HEK293 (cell line): ENCODE measurements at regions not wholly inside any gene's neighbourhood (a gene's known extent, or its start where the extent isn't known, plus 50 kb on each side); places are given as distances from the start of the nearest gene placed in this dataset.

ENCODE experiments used
- CTCF ChIA-PET: fragments of 350-600 bp; formaldehyde crosslinking; extraction: SDS; loops from one replicate; lab custom pipeline; 2021; ENCODE audit warnings: antibody characterized with exemption; lab: Yijun Ruan, JAX
- POLR2A ChIA-PET: fragments of 300-600 bp; formaldehyde crosslinking; extraction: SDS; loops from one replicate; lab custom pipeline; 2020; ENCODE audit warnings: antibody characterized with exemption, inconsistent platforms; lab: Yijun Ruan, JAX
- H3K27ac ChIP-seq: fragments of 200-500 bp; sonication (Bioruptor generic); 2 replicates; pipeline ENCODE4 v1.5.1; 2014; ENCODE audit warnings: low read depth, low read length, control low read depth, inconsistent platforms; ENCODE audit errors: extremely low read depth
- H3K36me3 ChIP-seq, 2 experiments: fragments of 200-500 bp in 1 of 2; sonication (Bioruptor generic) in 1 of 2; 1 replicate in 1 of 2; 2 replicates in 1 of 2; pipeline ENCODE4 v1.5.1; 2014 to 2017; ENCODE audit warnings: inconsistent platforms in 2 of 2, low read length in 2 of 2; ENCODE audit not compliant: control insufficient read depth in 2 of 2, insufficient read depth in 1 of 2
- H3K4me1 ChIP-seq: fragments of 200-500 bp; sonication (Bioruptor generic); 2 replicates; pipeline ENCODE4 v1.5.1; 2014; ENCODE audit warnings: mild to moderate bottlenecking, low read length, inconsistent platforms; ENCODE audit not compliant: control insufficient read depth, insufficient read depth
- H3K4me3 ChIP-seq: 2 replicates; pipeline ENCODE4 v1.5.1; 2011; ENCODE audit warnings: low read depth, mild to moderate bottlenecking, control low read depth, low read length, moderate library complexity
- H3K9me3 ChIP-seq: fragments of 200-500 bp; sonication (Bioruptor generic); 2 replicates; pipeline ENCODE4 v1.5.1; 2014; ENCODE audit warnings: low read depth, low read length, inconsistent platforms; ENCODE audit not compliant: control insufficient read depth, insufficient read depth
- GLI2 ChIP-seq: fragments of 450-650 bp; formaldehyde crosslinking; IDR thresholded peaks from 2 replicates; pipeline ENCODE4; 2017; ENCODE audit warnings: missing biosample characterization, missing genetic modification characterization, low read depth, borderline replicate concordance
- HOXD13 ChIP-seq: sonication (generic); formaldehyde crosslinking; IDR thresholded peaks from 2 replicates; pipeline ENCODE4 v1.8.0; 2022; ENCODE audit warnings: missing genetic modification reagents, borderline replicate concordance
- INSM2 ChIP-seq: fragments of 450-650 bp; formaldehyde crosslinking; IDR thresholded peaks from 2 replicates; pipeline ENCODE4 v1.5.1; 2016; ENCODE audit warnings: missing biosample characterization, missing genetic modification characterization
- KLF7 ChIP-seq: fragments of 450-650 bp; formaldehyde crosslinking; IDR thresholded peaks from 2 replicates; pipeline ENCODE4 v1.5.1; 2016; ENCODE audit warnings: missing biosample characterization, missing genetic modification characterization, borderline replicate concordance
- REPIN1 ChIP-seq: fragments of 450-650 bp; formaldehyde crosslinking; IDR thresholded peaks from 2 replicates; pipeline ENCODE4 v1.5.1; 2017; ENCODE audit warnings: missing biosample characterization, missing genetic modification characterization, low read depth
- REST ChIP-seq: fragments of 450-650 bp; formaldehyde crosslinking; IDR thresholded peaks from 2 replicates; pipeline ENCODE4 v1.5.1; 2016; ENCODE audit warnings: missing biosample characterization, missing genetic modification characterization
- SCRT1 ChIP-seq: fragments of 450-650 bp; formaldehyde crosslinking; IDR thresholded peaks from 2 replicates; pipeline ENCODE4 v1.5.1; 2016; ENCODE audit warnings: missing biosample characterization, missing genetic modification characterization, borderline replicate concordance
- TRIM28 ChIP-seq: IDR thresholded peaks from 2 replicates; pipeline ENCODE4 v1.6.1; 2011; ENCODE audit warnings: low read length, control low read depth, borderline replicate concordance
- WT1 ChIP-seq: fragments of 450-650 bp; formaldehyde crosslinking; IDR thresholded peaks from 2 replicates; pipeline ENCODE4 v1.5.1; 2016; ENCODE audit warnings: missing biosample characterization, missing genetic modification characterization
- ZBTB26 ChIP-seq: fragments of 450-650 bp; formaldehyde crosslinking; optimal IDR thresholded peaks from 2 replicates; pipeline ENCODE3; 2016; ENCODE audit warnings: missing biosample characterization, mild to moderate bottlenecking, missing genetic modification characterization
- ZNF132 ChIP-seq: fragments of 450-650 bp; formaldehyde crosslinking; IDR thresholded peaks from 2 replicates; pipeline ENCODE4 v1.5.1; 2017; ENCODE audit warnings: missing biosample characterization, missing genetic modification characterization, borderline replicate concordance
- ZNF146 ChIP-seq: fragments of 450-650 bp; formaldehyde crosslinking; IDR thresholded peaks from 2 replicates; pipeline ENCODE4 v1.5.1; 2016; ENCODE audit warnings: missing biosample characterization, missing genetic modification characterization
- ZNF157 ChIP-seq: fragments of 450-650 bp; formaldehyde crosslinking; IDR thresholded peaks from 2 replicates; pipeline ENCODE4 v1.5.1; 2016; ENCODE audit warnings: missing biosample characterization, missing genetic modification characterization
- ZNF211 ChIP-seq: fragments of 450-650 bp; formaldehyde crosslinking; IDR thresholded peaks from 2 replicates; pipeline ENCODE4 v1.5.1; 2016; ENCODE audit warnings: low read depth, missing biosample characterization, missing genetic modification characterization
- ZNF24 ChIP-seq: fragments of 450-650 bp; formaldehyde crosslinking; IDR thresholded peaks from 2 replicates; pipeline ENCODE4 v1.5.1; 2016; ENCODE audit warnings: missing biosample characterization, missing genetic modification characterization
- ZNF324 ChIP-seq: fragments of 450-650 bp; formaldehyde crosslinking; IDR thresholded peaks from 2 replicates; pipeline ENCODE4 v1.5.1; 2016; ENCODE audit warnings: missing biosample characterization, missing genetic modification characterization
- ZNF354C ChIP-seq: fragments of 450-650 bp; formaldehyde crosslinking; IDR thresholded peaks from 2 replicates; pipeline ENCODE4 v1.5.1; 2016; ENCODE audit warnings: missing biosample characterization, missing genetic modification characterization, low read depth, borderline replicate concordance
- ZNF366 ChIP-seq: fragments of 450-650 bp; formaldehyde crosslinking; conservative IDR thresholded peaks from 2 replicates; pipeline ENCODE4 v1.5.1; 2016; ENCODE audit warnings: missing biosample characterization, missing genetic modification characterization
- ZNF530 ChIP-seq: fragments of 450-650 bp; formaldehyde crosslinking; IDR thresholded peaks from 2 replicates; pipeline ENCODE4 v1.5.1; 2016; ENCODE audit warnings: low read depth, missing biosample characterization, missing genetic modification characterization
- ZNF560 ChIP-seq: fragments of 450-650 bp; formaldehyde crosslinking; IDR thresholded peaks from 2 replicates; pipeline ENCODE4 v1.5.1; 2017; ENCODE audit warnings: missing biosample characterization, missing genetic modification characterization, borderline replicate concordance
- ZNF610 ChIP-seq: fragments of 450-650 bp; formaldehyde crosslinking; IDR thresholded peaks from 2 replicates; pipeline ENCODE4 v1.5.1; 2016; ENCODE audit warnings: missing biosample characterization, missing genetic modification characterization, borderline replicate concordance
- ZNF624 ChIP-seq: fragments of 450-650 bp; formaldehyde crosslinking; IDR thresholded peaks from 2 replicates; pipeline ENCODE4 v1.5.1; 2017; ENCODE audit warnings: missing biosample characterization, missing genetic modification characterization
- ZNF658 ChIP-seq: fragments of 450-650 bp; formaldehyde crosslinking; IDR thresholded peaks from 2 replicates; pipeline ENCODE4; 2016; ENCODE audit warnings: missing biosample characterization, missing genetic modification characterization
- ZNF777 ChIP-seq: fragments of 450-650 bp; formaldehyde crosslinking; IDR thresholded peaks from 2 replicates; pipeline ENCODE4 v1.5.1; 2017; ENCODE audit warnings: missing biosample characterization, missing genetic modification characterization, borderline replicate concordance
- ZNF785 ChIP-seq: fragments of 450-650 bp; formaldehyde crosslinking; IDR thresholded peaks from 2 replicates; pipeline ENCODE4 v1.5.1; 2016; ENCODE audit warnings: missing biosample characterization, missing genetic modification characterization
- TF ChIP-seq, protein P1 (sequence below): fragments of 450-650 bp; formaldehyde crosslinking; IDR thresholded peaks from 2 replicates; pipeline ENCODE4 v1.5.1; 2016; ENCODE audit warnings: missing biosample characterization, missing genetic modification characterization
- TF ChIP-seq, protein P2 (sequence below): fragments of 450-650 bp; formaldehyde crosslinking; IDR thresholded peaks from 2 replicates; pipeline ENCODE4 v1.5.1; 2017; ENCODE audit warnings: missing biosample characterization, missing genetic modification characterization

GRCh38 chr2:234415706-234416105 is 81.2 kb downstream of the ARL4C start:
- Histone ChIP-seq H3K9me3 (no peaks in the 10 kb centered on the region), H3K27ac (no peak overlapping the region), H3K36me3 (no peaks in the 10 kb centered on the region), H3K4me1 (no peaks in the 10 kb centered on the region), H3K4me3 (no peak overlapping the region)
- CTCF ChIA-PET: no interaction called here
- TF ChIP-seq ZNF146 (tag by site-specific recombination) (no peak), ZNF624 (no peak), ZNF785 (tag by site-specific recombination) (no peak), ZNF354C (no peak), ZNF610 (tag by site-specific recombination) (no peak), SCRT1 (tag by site-specific recombination) (no peak), GLI2 (tag by site-specific recombination) (no peak), INSM2 (tag by site-specific recombination) (no peak), ZNF324 (tag by site-specific recombination) (no peak), REST (tag by site-specific recombination) (no peak), WT1 (tag by site-specific recombination) (no peak), HOXD13 (no peak)
- TF ChIP-seq, protein P1, sequence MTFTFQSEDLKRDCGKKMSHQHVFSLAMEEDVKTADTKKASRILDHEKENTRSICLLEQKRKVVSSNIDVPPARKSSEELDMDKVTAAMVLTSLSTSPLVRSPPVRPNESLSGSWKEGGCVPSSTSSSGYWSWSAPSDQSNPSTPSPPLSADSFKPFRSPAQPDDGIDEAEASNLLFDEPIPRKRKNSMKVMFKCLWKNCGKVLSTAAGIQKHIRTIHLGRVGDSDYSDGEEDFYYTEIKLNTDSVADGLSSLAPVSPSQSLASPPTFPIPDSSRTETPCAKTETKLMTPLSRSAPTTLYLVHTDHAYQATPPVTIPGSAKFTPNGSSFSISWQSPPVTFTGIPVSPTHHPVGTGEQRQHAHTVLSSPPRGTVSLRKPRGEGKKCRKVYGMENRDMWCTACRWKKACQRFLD (tag by site-specific recombination): no peak
- POLR2A ChIA-PET: no interaction called here

DNA sequence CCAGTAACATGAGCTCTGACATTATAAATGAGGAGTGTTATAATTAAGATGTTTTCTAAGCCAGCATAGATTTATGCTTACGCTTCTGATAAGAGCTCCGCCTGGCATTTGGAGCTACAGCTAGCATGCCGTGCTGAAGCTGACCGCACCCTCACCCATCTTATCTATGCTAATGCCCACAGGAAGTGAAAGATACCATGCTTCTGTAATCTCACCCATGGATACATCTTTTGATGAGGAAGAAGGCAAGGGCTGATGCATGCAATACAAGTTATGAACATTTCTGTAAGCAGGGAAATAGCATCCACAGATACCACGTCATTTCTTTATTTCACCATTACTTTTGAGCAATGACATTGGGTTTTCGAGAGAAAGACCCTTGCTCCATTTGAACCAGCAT is 82.3 kb downstream of the ARL4C start:
- no peaks in the 10 kb centered on the region for H3K36me3 ChIP-seq
- CTCF ChIA-PET: no interaction called here

More for the DNA sequence above, 82.3 kb downstream of the ARL4C start:
- no peak for TF ChIP-seq REPIN1
- no peak for TF ChIP-seq ZNF157
- TF ChIP-seq ZNF24 (tag by site-specific recombination): no peak
- no peak for TF ChIP-seq ZBTB26 (tag by site-specific recombination)
- TF ChIP-seq ZNF560 (tag by site-specific recombination): no peak
- TF ChIP-seq ZNF658 (tag by site-specific recombination): no peak
- no peak for TF ChIP-seq KLF7 (tag by site-specific recombination)
- no peak for TF ChIP-seq ZNF530 (tag by site-specific recombination)
- TF ChIP-seq, protein P2, sequence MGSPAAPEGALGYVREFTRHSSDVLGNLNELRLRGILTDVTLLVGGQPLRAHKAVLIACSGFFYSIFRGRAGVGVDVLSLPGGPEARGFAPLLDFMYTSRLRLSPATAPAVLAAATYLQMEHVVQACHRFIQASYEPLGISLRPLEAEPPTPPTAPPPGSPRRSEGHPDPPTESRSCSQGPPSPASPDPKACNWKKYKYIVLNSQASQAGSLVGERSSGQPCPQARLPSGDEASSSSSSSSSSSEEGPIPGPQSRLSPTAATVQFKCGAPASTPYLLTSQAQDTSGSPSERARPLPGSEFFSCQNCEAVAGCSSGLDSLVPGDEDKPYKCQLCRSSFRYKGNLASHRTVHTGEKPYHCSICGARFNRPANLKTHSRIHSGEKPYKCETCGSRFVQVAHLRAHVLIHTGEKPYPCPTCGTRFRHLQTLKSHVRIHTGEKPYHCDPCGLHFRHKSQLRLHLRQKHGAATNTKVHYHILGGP (tag by site-specific recombination): no peak
- no peak for TF ChIP-seq ZNF211
- TF ChIP-seq ZNF777: no peak
- TF ChIP-seq ZNF132 (tag by site-specific recombination): no peak
- TF ChIP-seq TRIM28: no peak
- no peak for TF ChIP-seq ZNF366 (tag by site-specific recombination)
- no peaks in the 10 kb centered on the region for H3K9me3 ChIP-seq
- no peaks in the 10 kb centered on the region for H3K4me1 ChIP-seq
- POLR2A ChIA-PET: no interaction called here
- H3K27ac ChIP-seq: no peak overlapping the region
- no peak overlapping the region for H3K4me3 ChIP-seq
